Stimulated activated CD4-positive, alpha-beta T cell treated with anti-CD3 and anti-CD28 coated beads, Interleukin-15, amount 100 ng/mL, for 24 hours (primary cell): ENCODE measurements at regions not wholly inside any gene's neighbourhood (a gene's known extent, or its start where the extent isn't known, plus 50 kb on each side); places are given as distances from the start of the nearest gene placed in this dataset.

Experiments
- DNase-seq: peaks from one replicate; pipeline ENCODE4 v3.0.0-alpha.2; 2020

GRCh38 chr21:16514316-16514715 lies 784.5 kb downstream of the USP25 start:
- DNase-seq: no peak

GRCh38 chr21:16517383-16517782 lies 787.6 kb downstream of the USP25 start:
- DNase-seq: no peak

DNA sequence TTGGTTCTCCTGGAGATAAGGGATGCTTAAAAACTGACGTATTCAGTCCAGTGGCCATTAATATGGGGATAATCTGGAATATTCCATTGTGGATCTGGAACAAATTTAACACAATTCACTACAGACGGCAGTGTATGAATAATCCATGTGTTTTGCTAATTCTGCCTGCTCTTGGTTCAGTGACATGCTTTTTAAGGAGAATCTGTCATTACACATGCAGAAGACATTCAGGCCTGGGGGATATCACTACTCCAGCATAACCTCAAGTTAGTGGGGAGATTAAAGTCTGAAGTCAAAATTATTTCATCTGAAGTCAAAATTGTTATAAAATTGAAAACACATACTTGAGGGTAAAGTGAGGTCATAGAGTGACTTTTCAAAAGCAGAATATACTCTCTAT lies 789.3 kb downstream of the USP25 start:
- no peak for DNase-seq

- no peak for DNase-seq
Observed at GRCh38 chr21:16519644-16520043, 789.9 kb downstream of the USP25 start.

GRCh38 chr21:16522548-16522947 lies 792.8 kb downstream of the USP25 start:
- no peak for DNase-seq

- DNase-seq: no peak
Observed at GRCh38 chr21:16530656-16531055, 800.9 kb downstream of the USP25 start.

- DNase-seq: no peak
Observed at GRCh38 chr21:16532840-16533239, 803.1 kb downstream of the USP25 start.

DNA sequence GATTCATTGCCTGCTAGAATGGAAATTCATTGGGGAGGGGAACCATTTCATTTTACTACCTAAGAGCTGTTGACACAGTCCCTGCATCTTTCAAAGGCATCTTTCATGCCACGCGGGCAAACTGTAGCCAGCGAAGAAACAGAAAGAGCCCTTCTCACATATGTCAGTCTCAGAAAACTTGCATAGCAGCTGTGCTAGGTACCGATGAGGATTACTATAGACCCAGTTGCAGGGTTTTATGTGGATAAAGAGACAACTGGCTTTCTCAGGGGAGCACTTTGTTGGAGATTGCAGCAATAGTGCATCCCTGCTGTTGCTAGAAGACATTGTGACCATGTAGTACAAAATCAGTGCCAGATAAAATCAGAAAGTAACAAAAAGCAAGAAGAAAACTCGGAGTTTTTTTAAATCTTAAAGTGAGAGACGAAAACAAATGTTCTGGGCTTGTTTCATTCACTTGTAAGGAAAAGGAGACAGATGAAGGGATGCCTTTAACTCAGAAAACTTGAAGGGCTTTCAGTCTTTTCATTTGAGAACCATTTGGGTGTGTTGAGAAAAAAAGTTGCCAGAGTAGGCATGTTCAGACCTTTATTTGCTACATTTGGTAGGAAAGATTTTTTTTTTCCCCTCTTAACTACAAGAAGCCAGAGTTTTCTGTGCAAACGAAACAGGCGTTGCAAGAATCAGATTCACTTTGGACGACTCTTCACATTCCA lies 804.1 kb downstream of the USP25 start:
- DNase-seq: no peak

GRCh38 chr21:16534408-16535101 lies 804.8 kb downstream of the USP25 start:
- DNase-seq: no peak

GRCh38 chr21:16535102-16535422 lies 805.3 kb downstream of the USP25 start:
- DNase-seq: no peak

GRCh38 chr21:16535626-16536025 lies 805.8 kb downstream of the USP25 start:
- no peak for DNase-seq

GRCh38 chr21:16536140-16536539 lies 806.4 kb downstream of the USP25 start:
- DNase-seq: no peak

- DNase-seq: no peak
Observed at GRCh38 chr21:16536643-16537434, 807.1 kb downstream of the USP25 start.

- no peak for DNase-seq
Observed at GRCh38 chr21:16537501-16537900, 807.7 kb downstream of the USP25 start.

GRCh38 chr21:16538405-16538804 lies 808.6 kb downstream of the USP25 start:
- no peak for DNase-seq

DNA sequence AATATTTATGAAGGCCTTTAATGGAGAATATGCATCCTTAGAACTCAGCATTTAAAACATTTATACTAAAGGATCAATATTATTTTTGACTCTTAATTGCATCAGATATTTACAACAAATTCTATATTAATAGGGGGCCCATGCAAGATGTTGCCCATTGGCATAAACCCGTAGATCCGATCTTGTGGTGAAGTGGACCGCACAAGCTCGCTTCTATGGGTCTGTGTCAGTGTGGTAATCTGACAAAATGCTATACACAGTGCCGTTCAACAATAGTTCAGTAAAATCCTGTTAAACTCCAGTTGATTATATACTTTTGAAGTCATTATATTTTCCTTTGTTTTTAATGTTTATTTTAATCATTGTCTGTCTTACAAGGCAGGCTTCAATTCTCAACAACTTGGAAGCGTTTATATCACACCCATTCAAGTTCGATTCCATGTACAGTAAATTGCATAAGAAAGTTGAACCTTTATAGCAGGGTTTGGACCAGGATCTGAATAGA lies 809.2 kb downstream of the USP25 start:
- DNase-seq: no peak

GRCh38 chr21:16540966-16541727 lies 811.4 kb downstream of the USP25 start:
- DNase-seq: no peak

DNA sequence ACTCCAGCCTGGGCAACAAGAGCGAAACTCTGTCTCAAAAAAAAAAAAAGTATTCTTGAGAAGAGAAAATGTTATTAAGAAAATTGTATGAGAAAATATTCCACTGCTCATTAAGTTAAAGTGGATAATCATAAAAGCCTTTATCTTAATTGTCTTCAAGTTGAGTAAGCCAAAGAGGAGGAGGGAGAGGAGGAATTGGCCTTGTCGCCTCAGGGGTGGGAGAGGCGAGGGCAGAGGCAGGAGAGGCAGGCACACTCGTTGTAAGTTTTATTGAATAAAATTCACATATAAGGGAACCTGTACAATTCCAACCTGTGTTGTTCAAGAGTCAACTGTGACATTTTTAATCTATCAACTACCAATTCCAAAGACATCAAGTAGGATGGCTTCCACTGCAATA lies 820.3 kb downstream of the USP25 start:
- no peak for DNase-seq

- DNase-seq: no peak
Observed at GRCh38 chr21:16550917-16551741, 821.3 kb downstream of the USP25 start.

GRCh38 chr21:16552880-16553279 lies 823.1 kb downstream of the USP25 start:
- DNase-seq: no peak

DNA sequence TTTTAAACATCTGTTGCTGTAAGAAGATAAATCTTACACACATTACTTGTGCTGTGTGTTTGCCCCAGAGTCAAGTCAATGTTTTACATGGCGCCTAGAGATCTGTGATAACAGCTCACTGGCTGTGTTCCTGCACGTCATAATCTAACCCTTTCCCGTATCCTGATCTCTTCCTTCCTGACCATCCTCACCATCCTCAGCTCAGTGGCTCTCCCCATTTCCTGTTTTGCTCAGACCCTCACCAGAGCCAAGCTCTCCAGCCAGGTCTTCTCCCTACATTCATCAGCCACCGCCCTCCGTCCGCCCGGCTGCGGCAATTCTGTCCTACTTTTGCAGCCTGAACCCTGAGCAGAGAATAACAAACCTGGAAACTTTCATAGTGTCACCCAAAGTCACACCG lies 824.7 kb downstream of the USP25 start:
- no peak for DNase-seq

- no peak for DNase-seq
Observed at GRCh38 chr21:16563116-16563515, 833.3 kb downstream of the USP25 start.
